NCI-H2081 (cell line): ENCODE measurements at regions not wholly inside any gene's neighbourhood (a gene's known extent, or its start where the extent isn't known, plus 50 kb on each side); places are given as distances from the start of the nearest gene placed in this dataset.
A peak's percentile ranks its signal among the peaks of the same experiment; 100 is the strongest.

Experiments
- DNase-seq, 2 experiments: peaks; one replicate each; lab custom pipeline; 2025; lab: John Stamatoyannopoulos, UW

DNA sequence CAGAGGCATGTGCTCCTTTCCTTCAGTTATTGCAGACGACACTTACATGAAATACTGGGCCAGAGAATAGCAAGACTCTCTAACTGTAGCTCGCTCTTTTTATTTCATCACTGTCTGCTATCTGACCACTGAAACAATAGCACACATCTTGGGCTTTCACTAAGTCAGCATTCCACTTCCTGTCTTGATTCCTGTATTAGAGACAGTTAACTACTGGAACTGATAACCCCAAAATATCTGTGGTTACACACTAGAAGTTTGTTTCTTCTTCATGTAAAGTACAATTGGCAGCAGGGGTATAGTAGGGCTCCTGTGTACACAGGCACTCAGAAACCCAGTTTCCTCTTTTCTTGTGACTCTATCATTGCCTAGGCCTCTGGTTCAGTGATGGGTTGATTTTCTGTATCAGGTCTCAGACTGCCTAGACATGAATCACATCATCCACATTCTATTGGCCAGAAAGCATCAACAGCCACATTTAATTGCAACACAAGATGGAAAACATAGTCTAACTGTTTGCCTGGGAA is 230.2 kb upstream of the CD96 start:
- no peak for DNase-seq

- DNase-seq: peak in 1 of 2 experiments; percentile 15
Observed at GRCh38 chr3:111314181-111314873, 227.7 kb upstream of the CD96 start.

- peak in 1 of 2 experiments; percentile 53 for DNase-seq
Observed at GRCh38 chr3:111314898-111315297, 227.1 kb upstream of the CD96 start.

- peak; percentile 2 to 13 for DNase-seq
Observed at GRCh38 chr3:111315930-111316587, 225.9 kb upstream of the CD96 start.

DNA sequence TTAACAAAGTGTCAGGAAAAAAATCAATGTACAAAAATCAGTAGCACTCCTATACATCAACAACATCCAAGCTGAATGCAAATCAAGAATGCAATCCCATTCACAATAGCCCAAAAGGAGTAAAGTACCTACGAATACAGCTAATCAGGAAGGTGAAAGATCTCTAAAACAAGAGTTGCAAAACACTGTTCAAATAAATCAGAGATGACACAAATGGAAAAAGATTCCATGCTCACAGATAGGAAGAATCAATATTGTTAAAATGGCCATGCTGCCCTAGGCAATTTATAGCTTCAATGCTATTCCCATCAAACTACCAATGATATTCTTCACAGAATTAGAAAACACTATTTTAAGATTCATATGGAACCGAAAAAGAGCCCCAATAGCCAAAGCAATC is 223.7 kb upstream of the CD96 start:
- no peak for DNase-seq

- DNase-seq: no peak
Observed at GRCh38 chr3:111319598-111319997, 222.4 kb upstream of the CD96 start.

DNA sequence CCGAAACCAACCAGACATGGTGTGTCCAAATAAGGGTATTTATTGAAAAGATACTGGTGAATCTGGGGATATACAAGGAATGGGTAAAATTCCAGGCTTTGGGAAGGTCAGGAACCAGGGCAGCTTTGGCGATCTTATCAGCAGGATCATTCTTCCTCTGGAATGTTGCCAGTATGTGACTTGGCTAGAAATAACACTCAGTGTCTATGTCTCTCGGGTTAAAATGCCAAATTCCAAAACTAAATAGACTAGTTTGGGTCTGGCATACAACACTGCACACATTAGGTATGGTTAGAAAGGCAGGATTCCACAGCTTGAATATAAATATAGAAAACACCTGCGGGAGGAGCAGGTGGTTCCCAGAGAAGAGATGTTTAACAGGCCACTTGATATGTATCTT is 220.2 kb upstream of the CD96 start:
- no peak for DNase-seq

DNA sequence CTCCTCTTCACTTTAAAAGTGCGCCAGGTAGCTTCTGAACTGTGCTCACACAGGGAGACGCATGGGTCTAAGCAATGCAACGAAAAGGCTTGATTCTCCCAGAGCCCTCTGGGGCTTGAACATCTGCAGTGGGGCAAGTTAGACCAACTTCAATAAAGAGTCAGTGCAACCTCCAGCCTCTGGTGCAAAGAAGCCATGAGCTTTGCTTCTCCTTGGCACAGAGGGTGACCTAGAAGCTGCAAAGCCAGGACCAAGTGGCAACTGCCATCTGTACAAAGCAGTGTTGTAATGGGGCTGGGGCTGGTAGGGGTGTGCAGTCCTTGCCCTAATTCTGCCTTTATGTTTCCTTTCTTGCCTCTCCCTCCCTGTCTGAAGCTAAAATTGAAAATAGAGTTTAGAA is 219.0 kb upstream of the CD96 start:
- DNase-seq: no peak

DNA sequence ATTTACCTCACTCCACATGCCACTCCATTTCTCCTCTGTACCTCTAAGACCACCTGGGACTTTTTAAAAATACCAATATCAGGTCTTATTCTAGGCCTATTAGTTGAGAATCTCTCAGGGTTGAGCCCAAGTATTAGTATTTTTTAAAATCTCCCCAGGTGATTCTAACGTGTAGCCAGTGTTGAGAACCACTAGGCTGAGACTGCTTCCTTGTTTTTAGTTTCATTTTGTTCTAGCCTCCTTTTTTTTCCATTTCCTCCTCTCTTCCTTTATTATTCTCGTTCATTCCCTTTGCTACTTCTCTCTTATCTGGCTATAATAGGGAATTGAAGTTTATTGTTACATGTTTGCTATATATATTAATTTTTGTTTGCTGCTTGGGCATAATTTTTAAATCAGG is 217.8 kb upstream of the CD96 start:
- no peak for DNase-seq

GRCh38 chr3:111324645-111325044 is 217.4 kb upstream of the CD96 start:
- DNase-seq: no peak

DNA sequence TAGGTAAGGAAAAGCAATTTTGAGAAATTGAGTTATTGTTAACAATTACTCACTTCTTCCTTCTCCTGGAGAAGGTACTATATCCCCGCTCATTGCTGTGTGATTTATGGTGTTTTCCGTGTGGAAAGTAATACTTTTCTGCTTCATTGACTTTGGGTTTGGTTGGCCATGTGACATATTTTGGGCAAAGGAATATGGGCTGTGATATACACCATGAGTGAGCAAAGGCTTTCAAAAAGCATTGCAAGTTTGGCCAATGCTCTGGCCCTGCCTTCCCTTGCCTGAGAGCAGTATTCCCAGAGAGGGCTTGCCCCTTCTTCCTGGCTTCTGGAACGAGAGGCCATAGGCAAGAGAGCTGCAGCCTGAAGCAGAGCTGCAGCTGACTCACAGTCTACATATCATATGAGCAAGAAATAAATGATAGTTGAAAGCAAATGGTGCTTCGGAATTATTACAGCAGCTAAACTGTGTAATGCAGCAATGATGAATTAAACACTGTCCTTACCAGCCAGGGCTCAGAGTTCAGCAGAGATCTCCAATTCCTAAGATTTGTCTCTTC is 216.8 kb upstream of the CD96 start:
- no peak for DNase-seq

DNA sequence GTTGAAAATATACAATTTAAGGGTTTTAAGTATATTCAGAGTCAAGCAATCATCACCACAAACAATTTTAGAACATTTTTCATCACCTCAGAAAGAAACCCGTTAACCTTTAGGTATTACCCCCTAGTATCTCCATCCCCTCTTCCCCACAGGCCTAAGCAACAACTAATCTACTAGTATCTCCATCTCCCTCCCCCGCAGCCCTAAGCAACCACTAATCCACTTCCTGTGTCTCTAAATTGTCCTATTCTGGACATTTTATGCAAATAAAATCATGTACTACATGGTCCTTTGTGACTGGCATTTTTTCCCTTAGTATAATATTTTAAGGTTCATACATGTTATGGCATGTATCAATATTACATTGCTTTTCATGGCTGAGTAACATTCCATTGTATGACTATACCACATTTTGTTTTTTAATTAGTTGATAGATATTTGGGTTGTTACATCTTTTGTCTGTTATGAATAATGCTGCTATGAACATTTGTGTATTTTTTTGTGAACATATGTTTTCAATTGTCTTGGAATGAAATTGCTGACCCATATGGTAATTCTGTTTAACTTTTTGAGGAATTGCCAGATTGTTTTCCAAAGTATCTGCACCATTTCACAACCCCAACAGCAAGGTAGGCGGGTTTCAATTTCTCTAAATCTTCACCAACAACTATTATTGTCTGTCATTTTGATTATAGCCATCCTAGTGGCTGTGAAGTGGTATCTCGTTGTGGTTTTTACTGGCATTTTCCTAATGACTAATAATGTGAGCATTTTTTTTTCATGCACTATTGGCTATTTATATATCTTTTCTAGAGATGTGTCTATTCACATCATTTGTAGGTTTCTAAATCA is 215.6 kb upstream of the CD96 start:
- no peak for DNase-seq

- DNase-seq: no peak
Observed at GRCh38 chr3:111331306-111331705, 210.7 kb upstream of the CD96 start.

- no peak for DNase-seq
Observed at GRCh38 chr3:111331912-111332311, 210.1 kb upstream of the CD96 start.

DNA sequence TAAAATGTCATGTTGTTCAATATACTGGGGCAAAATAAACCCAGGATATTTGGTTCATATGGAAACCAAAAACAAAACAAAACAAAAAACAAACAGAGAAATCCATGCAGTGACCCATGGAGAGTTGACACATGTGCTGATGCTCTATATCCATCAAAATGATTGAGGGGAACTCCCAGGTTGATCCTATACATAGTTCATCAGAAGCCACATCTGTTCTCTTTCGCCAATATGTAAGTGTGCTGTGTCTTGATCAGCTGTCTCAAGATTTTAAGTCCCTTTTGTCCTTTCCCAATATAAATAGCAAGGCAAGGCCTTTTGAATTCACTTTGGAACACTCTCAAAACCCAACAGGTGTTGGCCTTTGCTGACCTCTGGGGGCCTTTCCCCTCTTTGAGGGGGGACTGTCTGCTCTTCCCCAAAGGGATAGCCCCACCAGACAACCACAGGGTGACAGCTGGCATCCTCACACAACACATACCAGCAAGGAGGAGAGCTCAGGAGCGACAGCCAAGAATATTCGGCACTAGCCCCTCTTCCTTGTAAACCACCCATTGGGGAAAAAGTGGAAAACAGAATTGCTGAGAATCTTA is 209.4 kb upstream of the CD96 start:
- DNase-seq: no peak

- DNase-seq: no peak
Observed at GRCh38 chr3:111333642-111334041, 208.4 kb upstream of the CD96 start.

- no peak for DNase-seq
Observed at GRCh38 chr3:111335512-111336303, 206.3 kb upstream of the CD96 start.

DNA sequence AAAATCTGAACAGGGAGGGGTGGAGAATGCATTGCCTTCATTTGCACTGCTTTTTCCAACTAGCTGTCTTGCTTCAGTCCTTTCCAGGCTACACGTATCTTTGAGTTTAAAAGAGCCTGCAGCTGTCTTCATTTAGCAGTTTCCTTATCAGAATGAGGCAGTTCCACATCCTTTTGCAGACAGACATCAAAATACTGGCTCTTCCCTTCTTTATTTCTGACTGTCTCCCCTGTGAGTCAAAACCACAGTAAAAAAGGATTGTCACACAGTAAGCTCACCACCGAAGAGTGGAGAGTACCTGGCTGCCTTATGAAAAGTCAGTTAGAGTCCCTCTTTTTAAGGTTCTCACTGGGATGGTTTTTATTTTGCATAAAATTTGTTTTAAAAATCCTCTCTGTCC is 205.5 kb upstream of the CD96 start:
- no peak for DNase-seq

DNA sequence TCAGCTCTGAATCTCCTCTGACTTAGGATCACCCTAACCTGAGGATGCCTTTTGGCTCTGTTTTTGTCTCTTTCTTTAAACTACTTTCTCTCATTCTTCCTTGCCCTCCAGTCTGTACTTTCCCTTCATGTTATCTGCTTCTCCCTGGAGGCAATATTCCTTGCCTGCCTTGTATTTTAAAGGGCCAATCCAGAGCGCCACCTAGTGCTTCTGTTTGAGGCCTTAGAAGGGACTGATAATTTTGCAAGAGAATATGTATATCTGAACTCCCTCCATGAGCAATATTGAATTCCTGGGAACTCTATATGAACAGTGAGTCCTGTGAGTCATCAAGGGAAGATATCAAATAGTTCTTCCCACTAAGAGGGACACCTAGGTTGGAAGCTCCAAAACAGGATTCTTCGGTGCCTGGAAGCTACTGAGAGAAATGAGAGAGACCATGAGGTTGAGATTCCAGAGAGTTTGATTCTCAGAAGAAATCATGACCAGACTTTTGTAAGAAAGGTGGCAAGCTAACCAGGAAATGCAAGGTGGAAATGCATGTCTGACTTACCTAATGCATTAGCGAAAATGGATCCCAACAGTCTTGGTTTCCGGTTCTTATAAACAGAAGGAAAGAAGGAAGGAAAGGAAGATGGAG is 203.8 kb upstream of the CD96 start:
- DNase-seq: peak; percentile 55 to 66

DNA sequence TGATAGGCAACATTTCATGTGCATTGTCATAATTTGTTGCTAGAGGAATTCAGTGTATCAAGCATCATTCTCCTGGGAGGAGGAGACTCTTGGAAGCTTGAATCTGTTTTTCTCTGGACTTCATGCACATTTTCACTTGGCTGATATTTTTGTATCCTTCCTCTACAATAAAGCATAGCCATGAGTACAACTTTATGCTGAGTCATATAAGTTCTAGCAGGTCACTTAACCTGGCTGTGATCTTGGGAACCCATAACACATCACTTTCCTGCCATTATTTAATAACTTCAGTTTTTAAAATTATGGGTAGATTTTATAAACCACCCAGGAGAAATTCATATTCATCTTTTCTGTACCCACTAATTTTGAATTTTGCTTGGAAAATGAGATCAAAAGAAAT is 203.0 kb upstream of the CD96 start:
- no peak for DNase-seq

DNA sequence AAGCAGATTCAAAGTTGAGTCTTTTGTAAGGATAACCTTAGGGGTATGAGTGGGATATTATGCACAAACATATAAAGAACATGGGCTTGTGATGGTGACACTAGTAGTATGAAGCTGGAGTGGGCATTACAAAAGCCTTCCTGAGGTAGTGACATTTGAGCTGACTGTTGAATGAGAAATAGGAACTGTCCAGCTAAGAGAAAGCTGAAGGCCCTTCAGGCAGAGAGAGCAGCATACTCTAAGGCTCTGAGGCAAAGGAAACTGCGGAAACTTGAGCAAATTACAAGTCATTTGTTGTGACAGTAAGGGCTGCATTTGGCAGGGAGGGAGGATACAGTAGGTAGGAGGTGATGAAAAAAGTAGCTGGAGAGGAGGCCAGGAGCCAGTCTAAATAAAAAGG is 190.7 kb upstream of the CD96 start:
- no peak for DNase-seq
